RWPE1 (cell line): ENCODE measurements at regions not wholly inside any gene's neighbourhood (a gene's known extent, or its start where the extent isn't known, plus 50 kb on each side); places are given as distances from the start of the nearest gene placed in this dataset.
A peak's percentile ranks its signal among the peaks of the same experiment; 100 is the strongest.

Experiments used
- CTCF ChIA-PET: fragments of 350-600 bp; sonication (Branson Sonifier 250); formaldehyde crosslinking; extraction: SDS; loops from one replicate; lab custom pipeline; 2021; lab: Yijun Ruan, JAX
- POLR2A ChIA-PET: fragments of 400-600 bp; formaldehyde crosslinking; extraction: SDS; loops from one replicate; lab custom pipeline; 2020; ENCODE audit warnings: antibody characterized with exemption; ENCODE audit not compliant: low non-redundant PET; lab: Yijun Ruan, JAX
- DNase-seq: peaks from one replicate; pipeline ENCODE4 v3.0.0; 2012; ENCODE audit warnings: low spot score
- H3K27ac ChIP-seq: fragments of 450-650 bp; 2 replicates; pipeline ENCODE4 v1.5.1; 2017
- TF ChIP-seq, protein P1 (sequence below): fragments of 450-650 bp; conservative IDR thresholded peaks from 2 replicates; pipeline ENCODE4 v1.5.1; 2017; ENCODE audit warnings: low read depth, mild to moderate bottlenecking

DNA sequence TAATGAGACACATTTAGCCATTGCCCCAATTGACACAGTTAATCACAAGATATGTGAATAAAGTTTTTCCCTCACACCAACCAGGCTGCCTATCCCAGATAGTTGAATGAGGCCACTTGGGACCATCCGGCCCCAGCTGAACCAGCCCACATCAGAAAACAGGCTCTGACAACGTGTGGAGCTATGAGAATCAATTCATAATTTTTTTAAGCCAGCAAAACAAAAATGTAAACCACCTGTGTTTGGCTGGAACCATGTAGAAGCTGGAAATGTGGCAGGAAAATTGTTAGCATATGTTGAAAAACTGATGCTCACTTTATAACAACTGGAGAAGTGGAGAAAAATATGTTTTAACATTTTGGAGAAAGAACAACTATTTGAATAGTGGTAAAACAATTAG is 1161.3 kb downstream of the SLITRK1 start:
- ChIA-PET POLR2A (no interaction called here), CTCF (no interaction called here)
- no peak overlapping the region for H3K27ac ChIP-seq
- TF ChIP-seq, protein P1, sequence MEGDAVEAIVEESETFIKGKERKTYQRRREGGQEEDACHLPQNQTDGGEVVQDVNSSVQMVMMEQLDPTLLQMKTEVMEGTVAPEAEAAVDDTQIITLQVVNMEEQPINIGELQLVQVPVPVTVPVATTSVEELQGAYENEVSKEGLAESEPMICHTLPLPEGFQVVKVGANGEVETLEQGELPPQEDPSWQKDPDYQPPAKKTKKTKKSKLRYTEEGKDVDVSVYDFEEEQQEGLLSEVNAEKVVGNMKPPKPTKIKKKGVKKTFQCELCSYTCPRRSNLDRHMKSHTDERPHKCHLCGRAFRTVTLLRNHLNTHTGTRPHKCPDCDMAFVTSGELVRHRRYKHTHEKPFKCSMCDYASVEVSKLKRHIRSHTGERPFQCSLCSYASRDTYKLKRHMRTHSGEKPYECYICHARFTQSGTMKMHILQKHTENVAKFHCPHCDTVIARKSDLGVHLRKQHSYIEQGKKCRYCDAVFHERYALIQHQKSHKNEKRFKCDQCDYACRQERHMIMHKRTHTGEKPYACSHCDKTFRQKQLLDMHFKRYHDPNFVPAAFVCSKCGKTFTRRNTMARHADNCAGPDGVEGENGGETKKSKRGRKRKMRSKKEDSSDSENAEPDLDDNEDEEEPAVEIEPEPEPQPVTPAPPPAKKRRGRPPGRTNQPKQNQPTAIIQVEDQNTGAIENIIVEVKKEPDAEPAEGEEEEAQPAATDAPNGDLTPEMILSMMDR = no peak
- DNase-seq = no peak

DNA sequence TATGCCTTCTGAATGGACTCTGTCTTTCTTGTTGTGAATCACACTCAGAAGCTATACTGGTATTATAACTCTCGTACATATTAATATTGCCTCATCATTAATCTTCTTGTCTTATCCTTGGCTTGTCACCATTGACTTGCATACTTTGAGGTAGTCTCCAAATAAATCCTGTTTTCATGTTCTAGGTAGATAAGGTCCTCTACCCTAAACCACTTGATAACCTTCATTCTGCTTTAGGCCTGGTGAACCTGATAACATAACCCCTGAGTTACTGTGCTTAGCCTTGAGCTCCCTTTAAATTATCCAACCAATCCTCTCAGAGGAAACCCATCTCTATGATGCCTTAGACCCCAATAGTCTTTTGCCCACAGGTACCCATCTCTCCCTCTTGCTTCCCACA is 1162.3 kb downstream of the SLITRK1 start:
- DNase-seq = no peak
- TF ChIP-seq, protein P1 = no peak
- ChIA-PET CTCF (no interaction called here), POLR2A (no interaction called here)
- H3K27ac ChIP-seq = no peak overlapping the region

DNA sequence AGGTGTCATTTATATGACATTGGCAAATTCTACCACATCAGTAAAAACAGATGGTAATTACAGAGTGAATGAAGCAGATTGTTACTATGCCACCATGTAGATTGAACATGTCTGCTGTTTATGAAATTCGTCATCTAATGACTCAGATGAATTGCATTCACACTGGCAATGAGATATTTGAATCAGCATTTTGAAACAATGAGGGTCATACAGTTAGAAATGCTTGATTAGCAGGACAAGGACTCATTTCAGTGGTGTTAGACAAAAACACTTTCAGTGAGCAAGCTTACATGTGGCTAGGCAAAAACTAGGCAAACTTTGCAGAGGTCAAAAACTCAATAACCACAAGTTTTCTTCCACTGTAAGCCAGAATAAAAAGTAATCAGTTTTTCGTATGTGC is 1165.0 kb downstream of the SLITRK1 start:
- DNase-seq = peak; percentile 40
- H3K27ac ChIP-seq = no peak overlapping the region
- POLR2A ChIA-PET = no interaction called here
- TF ChIP-seq, protein P1 = no peak
- CTCF ChIA-PET = no interaction called here

DNA sequence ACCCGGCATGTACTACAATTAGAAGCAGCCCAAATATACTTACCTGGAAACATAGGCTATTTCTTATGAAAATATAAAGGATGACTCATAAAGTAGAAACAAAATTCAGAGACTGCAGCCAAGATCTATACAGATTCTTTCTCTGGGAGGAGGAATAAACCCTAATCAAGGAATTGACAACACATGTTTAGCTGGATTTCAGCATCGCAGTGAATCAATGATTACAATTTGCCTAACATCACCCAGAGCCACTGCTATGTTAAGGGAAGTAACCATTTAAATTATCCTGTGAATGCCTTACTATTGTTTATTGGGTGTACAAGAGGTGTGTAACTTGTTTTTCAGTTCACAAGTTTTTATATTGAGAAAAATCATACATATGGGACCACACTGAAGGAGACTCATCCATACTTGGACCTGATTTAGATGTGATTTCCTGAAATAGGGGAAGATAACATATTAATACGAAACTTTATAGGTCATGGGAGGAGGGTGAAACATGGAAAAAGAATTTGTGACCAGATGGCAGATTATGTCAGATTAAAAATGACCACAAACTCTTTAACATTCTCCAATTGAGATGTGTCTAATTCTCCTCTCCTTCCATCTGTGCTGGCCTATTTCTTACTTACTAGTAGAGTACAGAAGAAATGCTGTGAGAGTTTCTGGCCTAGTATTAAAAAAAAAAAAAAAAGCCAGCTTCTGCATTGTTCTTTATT is 1168.4 kb downstream of the SLITRK1 start:
- DNase-seq = no peak
- TF ChIP-seq, protein P1 = no peak
- ChIA-PET CTCF (no interaction called here), POLR2A (no interaction called here)
- no peak overlapping the region for H3K27ac ChIP-seq

DNA sequence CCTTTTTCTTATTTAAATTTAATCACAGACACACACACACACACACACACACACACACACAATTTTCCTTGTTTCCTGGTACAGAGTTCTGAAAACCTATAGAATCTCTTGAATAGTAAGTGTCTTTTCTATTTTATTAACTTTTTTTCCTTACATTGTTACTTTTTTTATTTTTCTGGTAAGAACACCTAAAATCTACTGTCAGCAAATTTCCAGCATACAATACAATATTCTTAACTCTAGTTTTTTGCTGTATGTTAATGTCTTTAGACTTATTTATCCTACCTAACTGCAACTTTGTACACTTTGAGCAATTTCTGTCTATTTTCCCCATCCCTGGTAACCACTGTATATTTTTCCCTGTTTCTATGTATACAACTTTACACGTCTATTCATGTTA is 1179.8 kb downstream of the SLITRK1 start:
- TF ChIP-seq, protein P1 = no peak
- H3K27ac ChIP-seq = no peak overlapping the region
- ChIA-PET POLR2A (no interaction called here), CTCF (no interaction called here)
- no peak for DNase-seq

DNA sequence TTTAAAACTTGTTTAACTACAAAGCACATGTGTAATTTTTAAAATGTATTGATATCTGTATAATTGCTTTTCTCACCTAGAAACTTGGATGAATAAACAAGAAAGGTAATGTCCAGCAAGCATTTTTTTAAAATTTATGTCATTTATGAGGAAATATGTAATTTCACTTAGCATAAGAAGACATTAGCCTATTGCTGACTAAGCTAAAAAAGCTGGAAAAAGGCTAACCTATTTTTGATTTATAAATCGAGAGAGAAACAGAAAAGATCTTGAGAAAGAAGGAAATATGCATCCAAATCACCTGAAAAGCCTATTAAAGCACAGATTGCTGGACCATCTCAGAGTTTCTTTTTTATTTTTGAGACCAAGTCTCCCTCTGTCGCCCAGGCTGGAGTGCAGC is 1181.3 kb downstream of the SLITRK1 start:
- POLR2A ChIA-PET = no interaction called here

More for the DNA sequence above, 1181.3 kb downstream of the SLITRK1 start:
- no peak overlapping the region for H3K27ac ChIP-seq
- TF ChIP-seq, protein P1 = no peak
- no peak for DNase-seq
- CTCF ChIA-PET = no interaction called here
